GM19099 (cell line): ENCODE measurements at regions not wholly inside any gene's neighbourhood (a gene's known extent, or its start where the extent isn't known, plus 50 kb on each side); places are given as distances from the start of the nearest gene placed in this dataset.

Experiments
- POLR2A ChIP-seq: IDR thresholded peaks from 3 replicates; pipeline ENCODE4 v1.6.1; 2011; ENCODE audit warnings: low read depth; ENCODE audit not compliant: insufficient read length; ENCODE audit errors: extremely low read depth

DNA sequence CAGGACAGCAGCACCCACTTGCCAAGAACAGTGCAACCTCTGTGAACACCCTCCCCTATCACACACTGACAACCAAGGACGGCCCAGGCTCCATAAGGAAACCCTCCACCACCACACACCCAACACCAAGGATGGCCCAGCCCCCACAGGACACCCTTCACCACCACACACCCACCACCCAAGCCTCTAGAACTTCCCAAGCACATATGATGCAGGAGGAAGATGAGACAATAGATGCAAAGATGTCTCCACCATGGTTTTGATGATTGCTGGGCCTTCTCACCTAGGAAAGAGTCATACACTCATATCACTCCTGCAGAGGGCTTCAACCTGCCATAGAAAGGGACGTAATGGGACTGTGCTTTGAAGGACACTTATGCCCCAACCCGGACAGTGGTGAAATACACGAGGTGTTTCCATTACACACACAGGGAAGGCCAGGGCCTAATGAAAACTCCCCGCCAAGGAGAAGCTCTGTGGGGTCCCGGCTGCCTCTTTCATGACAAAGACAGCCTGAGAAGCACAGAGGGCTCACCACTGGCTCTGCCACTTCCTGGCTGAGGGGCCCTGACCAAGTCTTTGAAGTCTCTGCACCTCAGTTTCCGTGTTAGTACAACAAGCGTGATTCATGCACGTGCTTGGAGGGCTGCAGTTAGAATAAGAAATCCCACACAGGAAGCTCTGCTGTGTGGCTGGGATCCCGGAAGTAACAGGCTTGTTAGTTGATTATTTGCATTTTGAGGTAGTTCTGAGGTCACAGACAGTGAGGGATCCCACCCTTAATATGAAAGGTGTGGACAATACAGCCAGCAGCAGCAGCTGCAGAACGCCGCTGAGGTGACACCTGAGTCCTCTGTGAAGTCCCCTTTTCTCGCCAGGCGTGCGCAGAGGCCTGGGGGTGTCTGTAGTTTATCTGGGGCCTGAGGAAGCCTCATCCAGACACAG, 61.9 kb upstream of the ATP12A start:
- TF ChIP-seq POLR2A = peak; percentile 29

DNA sequence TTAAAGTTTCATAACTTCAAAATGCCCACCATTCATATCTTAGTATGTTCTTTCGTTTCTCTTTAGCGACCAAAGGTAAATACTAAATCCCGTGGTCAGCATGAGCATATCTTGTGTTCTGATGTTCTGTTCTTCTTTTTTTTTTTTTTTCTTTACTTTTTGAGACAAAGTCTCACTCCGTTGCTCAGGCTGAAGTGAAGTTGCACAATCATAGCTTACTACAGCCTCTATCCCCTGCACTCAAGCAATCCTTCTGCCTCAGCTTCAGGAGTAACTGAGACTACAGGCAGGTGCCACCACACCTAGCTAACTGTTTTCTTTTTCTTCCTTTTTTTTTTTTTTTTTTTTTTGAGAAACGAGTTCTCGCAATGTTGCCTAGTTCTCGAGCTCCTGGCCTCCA, 60.9 kb upstream of the ATP12A start:
- no peak for TF ChIP-seq POLR2A

DNA sequence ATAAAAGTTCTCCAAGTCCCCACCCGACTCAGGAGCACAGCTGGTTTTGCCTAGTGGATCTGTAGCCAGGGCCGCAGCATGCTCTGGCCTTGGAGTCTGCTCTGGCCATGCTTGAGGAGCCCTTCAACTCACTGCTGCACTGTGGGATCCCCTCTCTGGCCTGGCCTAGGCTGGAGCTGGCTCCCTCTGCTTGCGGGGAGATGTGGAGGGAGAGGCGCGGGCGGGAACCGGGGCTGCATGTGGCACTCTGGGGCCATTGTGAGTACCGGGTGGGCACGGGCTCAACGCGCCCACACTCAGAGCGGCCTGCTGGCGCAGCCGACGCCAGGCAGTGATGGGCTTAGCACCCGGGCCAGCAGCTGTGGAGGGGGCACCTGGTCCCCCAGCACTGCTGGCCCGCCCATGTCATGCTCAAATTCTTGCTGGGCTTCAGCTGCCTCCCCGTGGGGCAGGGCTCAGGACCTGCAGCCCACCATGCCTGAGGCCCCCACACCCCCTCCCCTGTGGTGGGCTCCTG, 57.0 kb upstream of the ATP12A start:
- no peak for TF ChIP-seq POLR2A

DNA sequence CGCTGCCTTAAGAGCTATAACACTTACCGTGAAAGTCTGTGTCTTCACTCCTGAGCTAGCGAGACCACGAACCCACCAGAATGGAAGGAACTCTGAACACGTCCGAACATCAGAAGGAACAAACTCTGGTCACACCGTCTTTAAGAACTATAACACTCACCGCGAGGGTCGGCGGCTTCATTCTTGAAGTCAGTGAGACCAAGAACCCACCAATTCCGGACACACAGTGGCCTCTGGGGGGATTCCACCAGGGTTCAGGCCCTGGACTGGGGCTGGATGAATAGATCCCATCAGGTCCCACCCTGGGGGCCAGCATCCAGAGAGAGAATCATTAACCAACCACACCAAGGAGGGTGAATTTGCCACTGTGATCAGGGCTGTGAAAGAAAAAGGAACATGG, 55.8 kb upstream of the ATP12A start:
- no peak for TF ChIP-seq POLR2A

DNA sequence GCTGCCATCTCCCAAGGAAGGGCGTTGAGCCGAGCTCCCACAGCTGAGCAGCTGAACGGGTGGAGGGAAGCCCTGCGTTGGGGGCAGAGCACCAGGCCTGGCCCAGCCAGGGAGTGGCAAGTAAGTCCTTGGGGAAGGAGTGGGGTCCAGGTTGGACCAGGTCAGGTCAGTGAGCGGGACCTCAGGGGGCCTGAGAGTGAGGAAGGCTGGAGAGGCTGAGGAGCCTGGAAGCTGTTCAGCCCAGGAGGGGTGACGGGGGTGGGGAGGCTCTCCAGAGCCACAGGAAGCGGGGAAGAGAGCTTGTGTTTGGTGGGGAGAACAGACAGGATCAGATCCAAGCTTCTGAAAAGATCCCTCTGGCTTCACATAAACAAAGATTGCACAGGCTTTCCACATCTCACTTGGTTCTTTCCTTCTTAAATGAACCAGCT, 55.4 kb upstream of the ATP12A start:
- TF ChIP-seq POLR2A = no peak

DNA sequence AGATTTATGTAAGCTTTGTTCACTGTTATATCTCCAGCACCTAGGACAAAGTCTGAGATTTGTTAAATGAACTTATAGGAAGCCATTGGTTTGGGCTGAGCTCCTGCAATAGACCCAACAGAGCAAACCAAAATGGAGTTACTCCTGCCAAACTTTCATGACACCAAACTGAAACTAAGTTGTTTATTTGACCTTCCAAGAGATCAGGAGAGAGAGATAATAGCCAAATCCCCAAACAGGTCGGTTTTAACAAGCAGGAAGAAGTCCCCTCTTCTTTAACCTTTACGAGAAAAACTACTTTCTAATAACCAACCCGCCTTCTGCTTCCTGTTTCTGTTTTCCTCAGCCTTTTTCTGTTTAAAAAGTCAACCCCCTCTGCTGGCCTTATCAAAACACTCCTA, 54.9 kb upstream of the ATP12A start:
- no peak for TF ChIP-seq POLR2A

DNA sequence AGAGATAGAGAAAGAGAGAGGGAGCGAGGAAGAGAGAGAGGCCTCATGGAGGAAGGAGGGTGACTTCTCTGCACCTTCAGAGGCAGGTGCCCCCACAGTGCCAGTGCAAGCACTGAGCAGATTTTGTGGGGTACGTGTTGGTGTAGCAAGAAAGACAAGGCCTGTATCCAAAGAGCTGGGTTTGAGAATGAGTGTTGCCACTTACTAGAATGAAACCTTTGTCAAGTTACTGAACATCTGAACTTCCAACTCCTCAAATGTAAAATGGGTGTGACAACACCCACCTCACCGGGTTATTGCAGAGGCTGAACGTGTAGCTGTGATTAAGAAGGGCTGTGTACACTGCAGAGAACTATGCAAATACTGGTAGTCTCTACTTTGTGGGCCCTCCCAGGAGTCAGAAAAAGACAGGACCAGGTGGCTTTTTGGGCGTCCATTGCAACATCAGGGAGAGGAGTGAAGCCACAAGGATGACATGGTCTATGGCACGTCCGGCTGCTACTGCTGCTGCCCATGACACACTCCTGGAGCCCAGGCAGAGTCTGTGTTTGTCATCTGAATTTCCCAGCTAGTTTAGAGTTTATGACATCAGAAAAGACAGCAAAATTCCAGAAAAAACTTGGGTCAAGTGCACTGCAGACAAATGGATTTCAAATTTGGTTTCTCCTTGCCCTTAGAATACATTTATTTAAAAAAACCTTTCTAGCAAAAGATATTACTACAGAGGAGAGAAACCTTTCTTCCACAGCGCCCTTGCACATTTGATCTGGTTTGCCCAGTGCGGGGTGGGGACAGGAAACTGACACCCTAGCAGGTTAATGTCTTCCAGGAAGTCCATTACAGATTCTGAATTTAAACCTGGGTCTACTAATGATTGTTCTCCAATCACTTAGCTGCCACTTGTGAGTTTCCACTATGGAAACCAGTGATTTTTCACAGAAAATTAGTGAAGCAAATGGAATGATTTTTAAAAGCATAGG, 54.0 kb upstream of the ATP12A start:
- no peak for TF ChIP-seq POLR2A

DNA sequence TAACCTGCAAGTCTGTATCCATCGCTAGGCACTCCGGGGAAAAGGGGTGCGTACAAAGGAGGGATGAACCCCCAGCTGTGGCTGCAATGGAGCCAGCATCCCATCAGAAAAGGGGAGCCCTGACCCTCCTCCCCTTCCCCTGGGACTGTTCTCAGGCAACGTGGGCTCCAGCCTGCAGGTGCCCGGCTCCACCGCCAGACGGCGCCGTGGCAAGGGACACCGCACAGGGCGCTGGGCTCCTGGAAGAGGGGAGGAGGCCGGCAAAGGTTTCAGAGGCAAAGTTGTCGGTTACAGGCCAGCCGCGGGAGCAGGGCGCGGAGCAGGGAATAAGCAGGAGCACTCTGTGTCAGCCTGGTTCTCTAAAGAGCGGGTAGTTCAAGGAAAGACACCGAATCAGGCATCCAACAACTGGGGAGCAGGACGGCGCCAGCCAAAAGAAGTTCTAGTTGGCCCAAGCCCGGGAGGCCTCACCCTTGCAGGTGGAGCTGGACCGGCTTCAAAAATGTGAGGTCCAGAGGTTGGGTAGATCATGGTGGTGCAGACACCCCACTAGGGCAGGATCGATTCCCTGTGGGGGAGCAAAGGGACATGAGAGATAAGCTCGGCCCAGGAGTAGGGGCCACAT, 53.0 kb upstream of the ATP12A start:
- TF ChIP-seq POLR2A = no peak

DNA sequence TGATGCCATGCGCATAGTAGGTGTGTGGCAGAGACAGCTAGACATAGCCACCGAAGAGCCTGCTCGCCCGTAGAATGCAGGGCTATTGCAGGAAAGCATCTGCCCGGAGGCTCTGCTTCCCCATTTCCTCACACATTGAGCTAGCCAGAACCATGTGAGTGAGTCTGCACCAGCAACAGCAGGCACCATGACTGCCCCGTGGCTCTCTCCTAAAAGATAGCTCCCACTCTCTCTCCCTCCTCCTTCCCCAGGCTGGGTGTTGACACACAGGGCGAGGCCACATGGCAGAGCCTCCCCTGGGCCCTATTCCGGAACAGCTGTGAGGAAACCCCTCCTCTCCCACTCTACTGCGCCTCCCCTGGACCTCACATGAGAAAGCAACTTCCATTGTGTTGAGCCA, 52.3 kb upstream of the ATP12A start:
- TF ChIP-seq POLR2A = no peak

DNA sequence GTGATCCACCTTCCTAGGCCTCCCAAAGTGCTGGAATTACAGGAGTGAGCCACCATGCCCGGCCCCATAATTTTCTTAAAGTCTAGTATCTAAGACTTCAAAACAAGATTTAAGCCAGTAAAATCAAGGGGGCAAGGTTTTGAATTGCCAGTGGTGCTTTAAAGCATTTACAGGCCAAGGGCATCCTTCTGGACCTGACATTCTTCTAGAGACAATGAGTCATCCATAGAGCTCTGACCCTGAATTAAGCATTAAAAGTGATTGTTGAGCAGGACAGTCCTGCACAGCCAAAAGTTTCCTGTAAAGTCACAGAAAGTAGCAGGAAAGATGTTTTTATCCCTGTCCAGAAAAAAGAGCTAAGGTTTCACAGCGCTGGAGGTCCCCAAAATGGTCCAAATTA, 50.9 kb upstream of the ATP12A start:
- no peak for TF ChIP-seq POLR2A

DNA sequence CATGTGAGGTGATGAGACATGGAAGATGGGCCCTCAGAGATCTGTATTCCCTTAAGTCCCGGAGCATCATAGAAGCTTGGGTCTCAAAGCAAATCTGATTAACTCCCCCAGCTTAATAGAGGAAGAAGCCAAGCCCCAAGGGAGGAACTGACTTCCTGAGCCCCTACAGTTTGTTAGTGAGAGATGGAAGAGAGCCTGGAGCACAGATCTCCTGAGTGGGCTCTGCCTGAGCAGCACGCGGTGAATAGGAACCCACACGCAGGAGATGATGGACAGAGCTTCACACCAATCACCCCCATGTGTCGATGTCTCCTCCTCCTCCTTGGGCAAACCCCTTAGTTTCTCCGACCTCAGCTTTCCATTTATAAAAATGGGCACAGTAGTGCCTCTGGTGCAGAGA, 50.1 kb upstream of the ATP12A start:
- no peak for TF ChIP-seq POLR2A
